ENCODE measurements at regions not wholly inside any gene's neighbourhood (a gene's known extent, or its start where the extent isn't known, plus 50 kb on each side); places are given as distances from the start of the nearest gene placed in this dataset.
"Not testable (repeated sequence)": the region's sequence is repeated elsewhere in the genome, so short reads cannot be mapped to it uniquely, and the experiment has no call there.

DNA sequence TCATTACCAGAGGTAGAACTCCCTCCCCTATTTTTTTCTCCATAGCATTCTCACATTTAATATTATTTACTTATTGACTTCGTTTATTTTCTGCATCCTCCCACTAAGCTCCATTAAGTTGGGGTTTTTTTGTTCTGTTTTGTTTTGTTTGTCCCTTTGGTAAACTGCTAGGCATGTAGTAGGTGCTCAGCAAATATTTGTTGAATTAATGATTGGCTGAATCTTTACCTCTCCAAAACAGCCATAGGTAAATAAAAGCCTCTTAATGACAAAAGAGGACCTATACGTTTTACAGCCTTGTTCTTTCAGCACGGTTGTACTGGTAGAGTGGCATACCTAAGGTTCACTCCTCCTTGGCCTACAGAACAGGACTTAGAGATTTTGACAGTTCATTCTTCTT is 52.0 kb downstream of the PRORP start:
- ATAC-seq (no peak), DNase-seq (ENCODE audit: missing footprints) (no peak)
- intact Hi-C loops (cut with DNase I): no loop called here

DNA sequence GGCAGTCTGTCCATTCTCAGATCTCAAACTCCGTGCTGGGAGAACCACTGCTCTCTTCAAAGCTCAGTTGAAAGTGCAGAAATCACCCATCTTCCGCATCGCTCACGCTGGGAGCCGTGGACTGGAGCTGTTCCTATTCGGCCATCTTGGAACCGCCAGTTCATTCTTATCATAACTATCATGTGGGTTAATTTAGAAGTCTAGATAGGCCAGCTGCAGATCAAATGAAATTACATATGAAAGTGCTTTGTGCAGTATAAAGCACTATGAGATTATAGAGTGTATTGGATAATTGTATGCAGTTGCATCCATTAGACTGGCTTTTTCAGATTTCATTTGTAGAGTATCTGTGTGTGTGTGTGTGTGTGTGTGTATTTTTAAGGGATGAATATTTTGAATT is 57.8 kb downstream of the PRORP start:
- intact Hi-C loops (cut with DNase I): no loop called here
- ATAC-seq (no peak), DNase-seq (ENCODE audit: missing footprints) (no peak)

DNA sequence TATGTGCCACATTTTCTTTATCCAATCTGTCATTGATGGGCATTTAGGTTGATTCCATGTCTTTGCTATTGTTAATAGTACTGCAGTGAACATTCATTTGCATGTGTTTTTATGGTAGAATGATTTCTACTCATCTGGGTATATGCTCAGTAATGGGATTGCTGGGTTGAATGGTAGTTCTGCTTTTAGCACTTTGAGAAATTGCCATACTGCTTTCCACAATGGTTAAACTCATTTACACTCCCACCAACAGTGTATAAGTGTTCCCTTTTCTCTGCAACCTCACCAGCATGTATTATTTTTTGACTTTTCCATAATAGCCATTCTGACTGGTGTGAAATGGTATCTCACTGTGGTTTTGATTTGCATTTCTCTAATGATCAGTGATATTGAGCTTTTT is 62.5 kb downstream of the PRORP start:
- intact Hi-C loops (cut with DNase I); ATAC-seq; DNase-seq (ENCODE audit: missing footprints): not testable (repeated sequence)

DNA sequence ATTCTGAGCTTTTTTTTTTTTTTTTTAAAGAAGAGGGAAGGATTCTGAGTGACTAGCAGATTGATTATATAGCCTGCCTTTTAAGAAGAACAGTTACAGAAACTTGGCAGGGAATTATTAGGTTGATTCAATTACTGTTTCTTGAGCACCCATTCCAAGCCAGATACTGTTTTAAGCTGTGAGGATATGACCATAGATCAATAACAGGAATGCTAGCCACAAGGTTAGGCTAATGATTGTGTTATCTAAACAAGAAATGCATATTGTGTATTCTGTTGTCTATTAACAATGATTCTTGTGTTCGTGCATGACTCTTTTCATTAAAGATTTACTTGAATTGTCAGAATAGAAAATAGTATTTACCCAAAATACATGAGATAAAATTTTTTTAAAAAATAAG is 67.1 kb downstream of the PRORP start:
- ATAC-seq: no peak
- no peak for DNase-seq (ENCODE audit: missing footprints)

DNA sequence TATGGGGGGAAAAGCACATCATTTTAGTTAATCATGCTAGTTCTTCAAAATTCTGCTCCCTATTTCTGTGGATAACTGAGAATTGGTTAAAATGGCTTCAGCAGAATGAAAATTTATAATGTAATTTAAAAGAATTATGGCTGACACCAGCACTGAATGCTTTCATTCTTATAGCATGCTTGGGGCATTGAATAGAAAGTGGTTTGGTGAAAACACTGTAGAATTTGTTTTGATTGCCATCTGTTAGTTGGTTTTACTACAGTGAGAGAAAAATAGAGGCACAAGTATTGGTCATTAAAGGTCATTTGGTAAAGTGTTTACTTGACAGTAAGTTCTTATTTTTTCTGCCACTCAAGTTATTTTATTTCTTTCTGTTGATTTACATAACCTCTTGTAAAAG is 70.8 kb downstream of the PRORP start:
- ATAC-seq (no peak), DNase-seq (ENCODE audit: missing footprints) (no peak)
- intact Hi-C loops (cut with DNase I): no loop called here

More for the DNA sequence above, 67.1 kb downstream of the PRORP start:
- intact Hi-C loops (cut with DNase I): no loop called here

DNA sequence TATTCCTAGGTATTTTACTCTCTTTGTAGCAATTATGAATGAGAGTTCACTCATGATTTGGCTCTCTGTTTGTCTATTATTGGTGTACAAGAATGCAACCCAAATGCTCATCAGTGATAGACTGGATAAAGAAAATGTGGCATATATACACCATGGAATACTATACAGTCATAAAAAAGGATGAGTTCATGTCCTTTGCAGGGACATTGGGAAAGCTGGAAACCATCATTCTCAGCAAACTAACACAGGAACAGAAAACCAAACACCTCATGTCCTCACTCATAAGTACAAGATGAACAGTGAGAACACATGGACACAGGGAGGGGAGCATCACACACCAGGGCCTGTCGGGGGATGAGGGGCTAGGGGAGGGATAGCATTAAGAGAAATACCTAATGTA is 71.8 kb downstream of the PRORP start:
- ATAC-seq; DNase-seq (ENCODE audit: missing footprints); intact Hi-C loops (cut with DNase I): not testable (repeated sequence)

DNA sequence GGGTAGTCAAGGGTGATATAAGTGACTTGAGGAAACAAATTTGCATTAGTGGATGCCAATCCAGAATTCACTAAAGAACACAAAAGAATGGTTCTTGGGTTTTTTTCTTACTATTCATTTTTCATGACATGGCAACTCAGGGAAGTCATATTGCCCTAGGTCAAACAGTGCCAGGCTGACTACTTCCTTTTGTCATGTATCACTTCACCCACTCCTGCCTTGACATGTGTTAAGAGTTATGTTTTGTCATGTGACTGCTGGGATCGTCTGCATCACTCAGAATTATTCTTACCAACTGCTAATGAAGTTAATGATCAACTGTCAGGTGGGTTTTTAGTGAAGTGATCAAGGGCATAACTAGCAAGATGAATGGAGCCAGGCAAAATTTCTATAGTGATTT is 74.2 kb downstream of the PRORP start:
- ATAC-seq (no peak), DNase-seq (ENCODE audit: missing footprints) (no peak)
- intact Hi-C loops (cut with DNase I): no loop called here

DNA sequence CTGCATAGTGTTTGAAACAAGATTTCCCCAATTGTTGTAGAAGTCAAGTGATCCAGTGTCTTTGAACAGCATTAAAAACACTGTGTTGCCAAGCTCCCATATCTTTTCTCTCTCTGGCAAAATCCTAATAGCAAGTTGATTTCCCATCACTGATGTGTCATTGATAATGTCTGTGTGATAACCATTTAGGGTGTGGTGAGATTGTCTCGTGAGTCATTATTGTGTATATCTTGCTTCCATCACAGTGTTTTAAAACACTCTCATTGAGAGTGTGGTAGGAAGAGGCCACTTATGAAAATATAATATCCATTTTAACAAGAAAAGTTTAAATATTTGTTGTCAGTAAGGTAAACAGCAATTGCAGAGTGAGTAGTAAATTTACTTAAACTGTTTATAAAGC is 74.7 kb downstream of the PRORP start:
- intact Hi-C loops (cut with DNase I): no loop called here
- DNase-seq (ENCODE audit: missing footprints) (no peak), ATAC-seq (no peak)

DNA sequence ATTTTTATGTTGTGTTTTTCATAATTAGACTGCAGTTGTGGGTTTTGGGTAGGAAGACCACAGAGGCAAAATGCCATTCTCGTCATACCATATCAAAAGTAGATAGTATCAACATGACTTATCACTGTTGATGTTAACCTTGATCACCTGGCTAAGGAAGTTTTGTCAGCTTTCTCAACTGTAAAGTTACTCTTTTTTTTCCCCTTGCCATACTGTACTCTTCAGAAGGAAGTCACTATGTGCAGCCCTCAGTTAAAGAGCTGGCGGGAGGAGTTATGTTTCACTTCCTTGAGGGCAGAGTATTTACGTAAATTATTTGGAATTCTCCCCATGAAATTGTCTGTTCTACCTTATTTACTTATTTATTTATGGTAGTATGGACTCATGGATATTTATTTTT is 78.7 kb downstream of the PRORP start:
- intact Hi-C loops (cut with DNase I): no loop called here
- no peak for ATAC-seq
- DNase-seq (ENCODE audit: missing footprints): no peak

DNA sequence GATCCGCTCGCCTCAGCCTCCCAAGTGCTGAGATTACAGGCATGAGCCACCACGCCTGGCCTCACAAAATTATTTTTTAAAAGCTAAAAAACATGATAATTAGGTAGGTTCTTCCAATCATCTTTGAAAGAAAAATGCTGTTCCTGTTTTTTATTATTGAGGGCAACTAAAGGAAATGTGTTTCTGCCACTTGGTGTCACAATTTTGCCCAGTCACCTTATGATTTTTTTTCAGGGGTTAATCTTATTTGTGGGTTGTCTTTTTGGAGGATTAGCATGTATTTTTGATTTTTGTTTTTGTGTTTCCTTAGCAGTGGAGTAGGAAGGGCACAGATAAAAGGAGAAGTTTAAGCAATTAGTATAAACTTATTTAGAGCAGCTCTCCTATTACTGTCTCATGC is 79.8 kb downstream of the PRORP start:
- no peak for ATAC-seq
- intact Hi-C loops (cut with DNase I): no loop called here
- DNase-seq (ENCODE audit: missing footprints): no peak

DNA sequence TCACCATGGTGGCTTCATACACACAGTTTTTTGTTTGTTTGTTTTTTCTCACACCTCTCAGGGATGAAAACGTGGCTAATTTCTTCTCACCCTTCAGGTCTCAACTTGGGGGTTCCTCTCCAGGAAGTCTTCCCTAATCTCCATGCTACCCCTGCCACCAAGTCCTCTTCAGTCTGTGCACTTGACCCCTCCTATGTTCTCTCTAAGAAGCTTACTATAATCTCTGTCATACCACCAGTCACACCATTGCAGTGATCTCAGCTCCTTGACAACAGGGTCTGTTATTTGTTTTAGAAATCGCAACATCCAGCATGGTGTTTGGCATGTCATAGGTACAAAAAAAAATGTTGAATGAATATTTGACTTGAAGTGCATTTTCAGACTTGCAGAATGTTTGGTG is 83.4 kb downstream of the PRORP start:
- DNase-seq (ENCODE audit: missing footprints): no peak
- no peak for ATAC-seq
- intact Hi-C loops (cut with DNase I): no loop called here

DNA sequence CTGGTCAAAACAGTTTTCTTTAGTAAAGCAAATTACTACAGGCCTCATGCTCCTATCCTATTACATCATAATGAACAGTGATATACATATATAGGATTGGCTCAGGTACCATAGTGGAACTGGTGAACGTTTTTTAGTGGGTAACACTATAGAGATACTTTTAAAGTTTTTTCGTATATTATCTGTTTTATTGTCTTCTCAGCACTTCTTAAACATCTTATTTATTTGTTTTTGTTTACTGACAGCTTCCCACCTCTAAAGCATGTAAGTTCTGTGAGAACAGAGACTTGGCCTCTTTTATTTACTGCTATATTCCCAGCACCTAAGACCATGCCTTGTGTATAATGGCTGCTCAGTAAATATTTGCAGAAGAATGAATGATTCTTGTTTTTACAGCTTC is 81.1 kb upstream of the PSMA6 start:
- DNase-seq (ENCODE audit: missing footprints): no peak
- intact Hi-C loops (cut with DNase I): loop anchor here (10.0 kb wide), 1 partner anchor 66 kb away; no protein-coding TSS in a partner anchor
- ATAC-seq: no peak

DNA sequence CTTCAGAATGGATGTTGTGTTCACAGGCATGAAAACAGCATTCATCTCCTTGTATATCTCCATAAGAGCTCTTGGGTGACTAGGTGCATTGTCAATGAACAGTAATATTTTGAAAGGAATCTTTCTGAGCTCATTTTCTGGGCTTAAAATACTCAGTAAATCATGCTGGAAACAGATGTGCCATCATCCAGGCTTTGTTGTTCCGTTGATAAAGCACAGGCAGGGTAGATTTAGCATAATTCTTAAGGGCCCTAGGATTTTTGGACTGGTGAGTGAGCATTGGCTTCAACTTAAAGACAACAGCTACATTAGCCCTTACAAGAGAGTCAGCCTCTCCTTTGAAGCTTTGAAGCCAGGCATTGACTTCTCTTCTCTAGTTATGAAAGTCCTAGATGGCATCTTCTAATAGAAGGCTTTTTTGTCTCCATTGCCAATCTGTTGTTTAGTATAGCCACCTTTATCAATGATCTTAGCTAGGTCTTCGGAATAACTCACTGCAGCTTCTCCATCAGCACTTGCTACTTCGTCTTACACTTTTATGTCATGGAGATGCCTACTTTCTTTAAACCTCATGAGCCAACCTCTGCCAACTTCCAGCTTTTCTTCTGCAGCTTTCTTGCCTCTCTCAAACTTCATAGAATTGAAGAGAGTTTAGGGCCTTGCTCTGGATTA is 79.6 kb upstream of the PSMA6 start:
- ATAC-seq (no peak), DNase-seq (ENCODE audit: missing footprints) (no peak)
- intact Hi-C loops (cut with DNase I): loop anchor here (10.0 kb wide), 1 partner anchor 68 kb away; no protein-coding TSS in a partner anchor

DNA sequence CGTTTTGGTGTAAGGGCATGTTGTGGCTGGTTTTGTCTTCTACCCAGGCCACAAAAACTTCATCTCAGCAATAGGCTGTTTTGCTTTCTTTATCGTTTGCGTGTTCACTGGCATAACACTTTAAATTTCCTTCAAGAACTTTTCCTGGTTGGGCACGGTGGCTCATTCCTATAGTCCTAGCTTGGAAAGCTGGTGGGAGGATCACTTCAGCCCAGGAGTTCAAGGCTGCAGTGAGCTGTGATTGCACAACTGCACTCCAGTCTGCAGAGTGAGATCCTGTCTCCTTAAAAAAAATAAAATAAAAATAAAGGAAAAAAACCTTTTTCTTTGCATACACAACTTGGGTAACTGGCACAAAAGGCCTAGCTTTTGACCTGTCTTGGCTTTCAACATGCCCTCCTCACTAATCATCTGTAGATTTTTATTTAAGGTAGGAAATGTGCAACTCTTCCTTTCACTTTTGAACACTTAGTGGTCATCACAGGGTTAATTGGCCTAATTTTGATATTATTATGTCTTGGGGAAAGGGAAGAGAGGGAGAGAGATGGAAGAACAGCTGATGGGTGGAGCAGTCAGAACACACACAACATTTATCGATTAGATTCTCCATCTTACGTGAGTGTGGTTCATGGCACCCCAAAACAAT is 78.9 kb upstream of the PSMA6 start:
- no peak for DNase-seq (ENCODE audit: missing footprints)
- no peak for ATAC-seq
- intact Hi-C loops (cut with DNase I): loop anchor here (10.0 kb wide), 1 partner anchor 68 kb away; no protein-coding TSS in a partner anchor

DNA sequence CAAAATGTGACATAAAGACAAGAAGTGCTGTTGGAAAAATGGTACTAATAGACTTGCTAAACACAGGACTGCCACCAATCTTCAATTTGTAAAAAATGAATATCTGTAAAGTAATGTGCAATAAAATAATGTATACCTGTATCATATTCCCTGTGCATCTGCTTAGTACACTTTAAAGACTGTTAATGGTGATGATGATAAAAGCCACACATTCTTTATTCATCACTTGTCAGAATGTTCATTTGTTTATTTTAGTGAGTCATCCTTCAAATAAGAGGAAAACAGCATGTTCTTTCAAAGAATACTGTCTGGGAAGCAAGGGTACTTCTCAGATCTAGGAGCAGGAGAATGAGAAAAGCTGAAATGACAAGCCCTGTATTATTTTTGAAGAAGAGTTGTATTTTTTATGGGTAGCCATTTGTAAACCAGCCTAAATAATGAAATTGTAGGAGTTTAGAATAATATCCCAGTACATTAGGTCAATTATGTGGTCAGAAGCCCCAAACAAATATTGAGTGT is 78.3 kb upstream of the PSMA6 start:
- intact Hi-C loops (cut with DNase I): loop anchor here (2.0 to 10.0 kb wide), 2 partner anchors 69 to 199 kb away; no protein-coding TSS in a partner anchor
- no peak for ATAC-seq
- DNase-seq (ENCODE audit: missing footprints): no peak

DNA sequence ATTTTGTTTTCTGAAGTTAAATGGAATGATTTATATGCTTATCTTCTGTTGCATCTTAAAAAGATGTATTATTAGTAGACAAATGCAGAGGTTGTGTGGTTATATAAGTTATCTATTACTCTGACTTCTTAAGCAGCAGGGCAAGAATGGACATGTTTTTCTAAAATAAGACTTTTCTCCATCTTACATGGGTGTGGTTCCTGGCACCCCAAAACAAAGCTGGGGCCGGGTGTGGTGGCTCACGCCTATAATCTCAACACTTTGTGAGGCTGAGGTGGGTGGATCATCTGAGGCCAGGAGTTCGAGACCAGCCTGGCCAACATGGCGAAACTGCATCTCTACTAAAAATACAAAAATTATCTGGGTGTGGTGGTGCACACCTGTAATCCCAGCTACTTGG is 77.8 kb upstream of the PSMA6 start:
- DNase-seq (ENCODE audit: missing footprints); ATAC-seq: not testable (repeated sequence)
- intact Hi-C loops (cut with DNase I): loop anchor here (2.0 to 10.0 kb wide), 2 partner anchors 70 to 198 kb away; no protein-coding TSS in a partner anchor

DNA sequence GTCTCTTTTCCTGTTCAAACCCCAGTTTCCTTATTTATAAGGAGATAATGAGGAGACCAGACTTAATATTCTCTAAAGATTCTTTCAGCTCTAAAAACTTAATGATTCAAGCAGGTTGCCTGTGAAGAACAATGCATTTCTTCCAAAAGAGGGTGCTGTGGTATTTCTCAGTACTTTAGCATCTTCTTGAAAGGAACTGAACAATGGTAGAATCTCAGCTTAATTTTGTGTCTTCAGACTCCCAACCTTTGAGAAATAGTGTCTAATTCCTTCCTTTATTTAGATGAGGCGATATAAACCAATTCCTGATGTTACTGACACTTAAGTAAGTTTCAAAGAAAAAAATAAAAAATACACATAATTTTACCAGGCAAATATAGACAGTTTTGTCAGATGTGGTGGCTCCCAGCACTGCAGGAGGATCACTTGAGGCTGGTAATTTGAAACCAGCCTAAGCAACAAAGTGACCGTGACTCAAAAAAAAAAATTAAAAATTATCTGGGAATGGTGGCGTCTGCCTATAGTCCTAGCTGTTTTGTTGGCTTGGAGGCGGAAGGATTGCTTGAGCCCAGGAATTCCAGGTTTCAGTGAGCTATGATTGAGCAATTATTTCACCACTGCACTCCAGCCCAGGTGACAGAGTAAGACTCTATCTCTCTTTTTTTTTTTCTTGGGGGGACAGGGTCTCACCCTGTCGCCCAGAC is 76.9 kb upstream of the PSMA6 start:
- no peak for ATAC-seq
- DNase-seq (ENCODE audit: missing footprints): no peak
- intact Hi-C loops (cut with DNase I): loop anchor here (2.0 to 10.0 kb wide), 2 partner anchors 70 to 198 kb away; no protein-coding TSS in a partner anchor

DNA sequence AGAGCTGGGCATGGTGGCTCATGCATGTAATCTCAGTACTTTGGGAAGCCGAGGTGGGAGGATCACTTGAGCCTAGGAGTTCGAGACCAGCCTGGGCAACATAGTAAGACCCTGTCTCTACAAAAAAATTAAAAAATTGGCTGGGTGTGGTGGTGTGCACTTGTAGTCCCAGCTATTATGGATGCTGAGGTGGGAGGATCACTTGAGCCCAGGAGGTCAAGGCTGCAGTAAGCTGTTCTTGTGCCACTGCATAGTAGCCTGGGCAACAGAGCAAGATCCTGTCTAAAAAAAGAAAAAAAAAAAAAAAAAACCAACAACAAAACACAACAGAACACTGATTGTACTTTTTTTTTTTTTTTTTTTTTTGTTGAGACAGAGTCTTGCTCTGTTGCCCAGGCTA is 74.0 kb upstream of the PSMA6 start:
- not testable (repeated sequence) for DNase-seq (ENCODE audit: missing footprints); ATAC-seq
- intact Hi-C loops (cut with DNase I): loop anchor here (10.0 kb wide), 1 partner anchor 73 kb away; no protein-coding TSS in a partner anchor

DNA sequence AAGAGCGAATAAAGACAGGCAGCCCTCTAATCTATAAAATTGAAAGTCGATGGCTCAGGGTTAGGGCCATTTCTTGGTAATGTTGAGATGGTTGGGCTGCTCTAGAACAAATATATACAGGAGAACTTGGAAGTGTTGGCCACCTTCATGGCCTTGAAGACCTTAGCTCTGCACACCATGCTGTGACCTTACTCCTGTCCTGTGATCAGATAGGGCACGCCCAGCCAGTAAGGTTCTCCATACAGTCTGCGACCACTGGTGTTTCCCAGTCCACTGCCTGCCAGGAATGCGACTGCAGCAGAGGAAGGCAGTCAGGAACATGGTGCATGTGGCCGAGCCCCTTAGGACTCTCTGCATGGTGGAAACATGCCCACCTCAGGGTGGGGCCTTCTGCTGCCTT is 73.2 kb upstream of the PSMA6 start:
- no peak for ATAC-seq
- DNase-seq (ENCODE audit: missing footprints): no peak
- intact Hi-C loops (cut with DNase I): loop anchor here (10.0 kb wide), 1 partner anchor 74 kb away; no protein-coding TSS in a partner anchor
